ENCODE measurements at regions not wholly inside any gene's neighbourhood (a gene's known extent, or its start where the extent isn't known, plus 50 kb on each side); places are given as distances from the start of the nearest gene placed in this dataset.

GRCh38 chr7:118033273-118033672 is 150.7 kb upstream of the LSM8 start:
- DNase-seq (no peak), ATAC-seq (ENCODE audit: poor library complexity) (no peak)
- CTCF ChIA-PET: no interaction called here
- H3K4me3 ChIP-seq (ENCODE audit: low read length): no peak overlapping the region
- H3K27me3 Mint-ChIP-seq: peaks cover 3% of the 10 kb centered on the region
- H3K36me3 Mint-ChIP-seq (ENCODE audit: low read depth): no peaks in the 10 kb centered on the region
- H3K4me1 Mint-ChIP-seq (ENCODE audit: low read depth): no peaks in the 10 kb centered on the region
- TF ChIP-seq CTCF (IDR thresholded peaks at IDR 0.05): no peak
- no peaks in the 10 kb centered on the region for H3K9me3 Mint-ChIP-seq
- no peak overlapping the region for H3K27ac Mint-ChIP-seq
- no peaks in the 10 kb centered on the region for H3K36me3 ChIP-seq (ENCODE audit: insufficient read depth, low read length)
- no peak overlapping the region for H3K4me3 Mint-ChIP-seq
- no peak overlapping the region for H3K27ac ChIP-seq (ENCODE audit: low read depth in 1 of 2, low read length in 2 of 2)
- no peaks in the 10 kb centered on the region for H3K9me3 ChIP-seq (ENCODE audit: control insufficient read depth in 1 of 2, insufficient read depth in 1 of 2, low read length in 2 of 2)
- POLR2A ChIA-PET: no interaction called here
- intact Hi-C loops (cut with DNase I, micrococcal nuclease): no loop called here
- H3K4me1 ChIP-seq (ENCODE audit: insufficient read depth, low read length): no peaks in the 10 kb centered on the region
- H3K27me3 ChIP-seq (ENCODE audit: control insufficient read depth in 1 of 2, insufficient read depth in 2 of 2, low read length in 2 of 2): no peaks in the 10 kb centered on the region

- no peaks in the 10 kb centered on the region for H3K27me3 Mint-ChIP-seq
- no peaks in the 10 kb centered on the region for H3K4me1 Mint-ChIP-seq (ENCODE audit: low read depth)
- intact Hi-C loops (cut with DNase I, micrococcal nuclease): no loop called here
- no peaks in the 10 kb centered on the region for H3K36me3 Mint-ChIP-seq (ENCODE audit: low read depth)
- ATAC-seq (ENCODE audit: poor library complexity): no peak
- H3K36me3 ChIP-seq (ENCODE audit: insufficient read depth, low read length): no peaks in the 10 kb centered on the region
- TF ChIP-seq CTCF (IDR thresholded peaks at IDR 0.05): no peak
- no peak overlapping the region for H3K4me3 ChIP-seq (ENCODE audit: low read length)
- CTCF ChIA-PET: no interaction called here
- no peak overlapping the region for H3K27ac Mint-ChIP-seq
- no peak overlapping the region for H3K4me3 Mint-ChIP-seq
- POLR2A ChIA-PET: no interaction called here
- H3K4me1 ChIP-seq (ENCODE audit: insufficient read depth, low read length): no peaks in the 10 kb centered on the region
- no peak for DNase-seq
- no peaks in the 10 kb centered on the region for H3K9me3 Mint-ChIP-seq
- H3K27me3 ChIP-seq (ENCODE audit: control insufficient read depth in 1 of 2, insufficient read depth in 2 of 2, low read length in 2 of 2): no peaks in the 10 kb centered on the region
- no peak overlapping the region for H3K27ac ChIP-seq (ENCODE audit: low read depth in 1 of 2, low read length in 2 of 2)
- no peaks in the 10 kb centered on the region for H3K9me3 ChIP-seq (ENCODE audit: control insufficient read depth in 1 of 2, insufficient read depth in 1 of 2, low read length in 2 of 2)
Observed at GRCh38 chr7:118039963-118040489, 143.9 kb upstream of the LSM8 start.

- no peak overlapping the region for H3K27ac Mint-ChIP-seq
- H3K4me1 Mint-ChIP-seq (ENCODE audit: low read depth): no peaks in the 10 kb centered on the region
- POLR2A ChIA-PET: no interaction called here
- H3K36me3 Mint-ChIP-seq (ENCODE audit: low read depth): no peaks in the 10 kb centered on the region
- H3K4me3 ChIP-seq (ENCODE audit: low read length): no peak overlapping the region
- no peak overlapping the region for H3K4me3 Mint-ChIP-seq
- ATAC-seq (ENCODE audit: poor library complexity): no peak
- no peaks in the 10 kb centered on the region for H3K27me3 Mint-ChIP-seq
- no peaks in the 10 kb centered on the region for H3K36me3 ChIP-seq (ENCODE audit: insufficient read depth, low read length)
- intact Hi-C loops (cut with DNase I, micrococcal nuclease): no loop called here
- no peaks in the 10 kb centered on the region for H3K4me1 ChIP-seq (ENCODE audit: insufficient read depth, low read length)
- CTCF ChIA-PET: no interaction called here
- H3K27me3 ChIP-seq (ENCODE audit: control insufficient read depth in 1 of 2, insufficient read depth in 2 of 2, low read length in 2 of 2): no peaks in the 10 kb centered on the region
- H3K9me3 Mint-ChIP-seq: no peaks in the 10 kb centered on the region
- no peak overlapping the region for H3K27ac ChIP-seq (ENCODE audit: low read depth in 1 of 2, low read length in 2 of 2)
- DNase-seq: no peak
- H3K9me3 ChIP-seq (ENCODE audit: control insufficient read depth in 1 of 2, insufficient read depth in 1 of 2, low read length in 2 of 2): no peaks in the 10 kb centered on the region
- TF ChIP-seq CTCF (IDR thresholded peaks at IDR 0.05): no peak
Observed at GRCh38 chr7:118040562-118040961, 143.4 kb upstream of the LSM8 start.

Data from CD4-positive, alpha-beta T cell (primary cell).